ENCODE measurements at regions not wholly inside any gene's neighbourhood (a gene's known extent, or its start where the extent isn't known, plus 50 kb on each side); places are given as distances from the start of the nearest gene placed in this dataset.

GRCh38 chr2:60351321-60351720 lies 202.1 kb downstream of the BCL11A start:
- TF ChIP-seq CTCF (IDR thresholded peaks at IDR 0.05; ENCODE audit: insufficient read depth, low read length) (no peak), POLR2AphosphoS5 (IDR thresholded peaks at IDR 0.05; ENCODE audit: low read depth) (no peak), GABPA (IDR thresholded peaks at IDR 0.05; ENCODE audit: low read depth) (no peak), REST (IDR thresholded peaks at IDR 0.05; ENCODE audit: insufficient replicate concordance, low read depth) (no peak)

All from HL-60 (cell line).